Common myeloid progenitor, CD34-positive (primary cell): ENCODE measurements at regions not wholly inside any gene's neighbourhood (a gene's known extent, or its start where the extent isn't known, plus 50 kb on each side); places are given as distances from the start of the nearest gene placed in this dataset.

ENCODE experiments used
- CTCF ChIA-PET: fragments of 350-600 bp; sonication (Branson Sonifier 250); formaldehyde crosslinking; loops from one replicate; lab custom pipeline; 2021; ENCODE audit warnings: antibody characterized with exemption; lab: Charles Lee
- POLR2A ChIA-PET: fragments of 350-600 bp; sonication (Branson Sonifier 250); formaldehyde crosslinking; loops from one replicate; lab custom pipeline; 2021; ENCODE audit warnings: antibody characterized with exemption; lab: Charles Lee
- DNase-seq, 3 donors: peaks; one replicate each; pipeline versions ENCODE4 v3.0.0 to v3.0.0-alpha.2; 2013
- H3K27ac ChIP-seq, 2 experiments: 1 replicate in 1 of 2; 2 replicates in 1 of 2; pipeline ENCODE4 v1.7.0; 2013; ENCODE audit warnings: inconsistent platforms in 2 of 2, low read length in 2 of 2, mild to moderate bottlenecking in 2 of 2, low read depth in 1 of 2, moderate library complexity in 1 of 2; ENCODE audit not compliant: severe bottlenecking in 2 of 2, insufficient read depth in 1 of 2, poor library complexity in 1 of 2
- H3K27me3 ChIP-seq, 5 experiments: replicated peaks in 2 of 5; 1 replicate in 3 of 5; 2 replicates in 2 of 5; pipeline versions ENCODE4 v1.6.1 to v1.7.0; 2013; ENCODE audit warnings: low read length in 4 of 5, mild to moderate bottlenecking in 2 of 5, moderate library complexity in 2 of 5, inconsistent platforms in 1 of 5; ENCODE audit not compliant: insufficient read depth in 5 of 5, control insufficient read depth in 4 of 5
- H3K36me3 ChIP-seq, 4 experiments: 1 replicate in 2 of 4; 2 replicates in 2 of 4; pipeline versions ENCODE4 v1.6.1 to v1.7.0; 2013; ENCODE audit warnings: low read length in 3 of 4, control low read depth in 1 of 4, mild to moderate bottlenecking in 1 of 4; ENCODE audit not compliant: control insufficient read depth in 4 of 4, insufficient read depth in 4 of 4
- H3K4me1 ChIP-seq, 4 experiments: 1 replicate in 3 of 4; 2 replicates in 1 of 4; pipeline versions ENCODE4 v1.6.1 to v1.7.1; 2013; ENCODE audit warnings: low read length in 3 of 4, mild to moderate bottlenecking in 3 of 4, control low read depth in 1 of 4, inconsistent platforms in 1 of 4, moderate library complexity in 1 of 4; ENCODE audit not compliant: control insufficient read depth in 4 of 4, insufficient read depth in 4 of 4; ENCODE audit errors: control extremely low read depth in 1 of 4
- H3K4me3 ChIP-seq, 7 experiments: 1 replicate in 4 of 7; 2 replicates in 3 of 7; pipeline versions ENCODE4 v1.5.1 to v1.7.0; 2013; ENCODE audit warnings: mild to moderate bottlenecking in 7 of 7, low read length in 6 of 7, moderate library complexity in 6 of 7, inconsistent platforms in 2 of 7, low read depth in 2 of 7, control low read depth in 1 of 7; ENCODE audit not compliant: insufficient read depth in 4 of 7, control insufficient read depth in 1 of 7; ENCODE audit errors: extremely low read depth in 1 of 7
- H3K9me3 ChIP-seq, 5 experiments: 1 replicate in 4 of 5; 2 replicates in 1 of 5; pipeline versions ENCODE4 v1.6.1 to v1.7.1; 2013; ENCODE audit warnings: low read length in 4 of 5, mild to moderate bottlenecking in 2 of 5, inconsistent platforms in 1 of 5, low read depth in 1 of 5, moderate library complexity in 1 of 5; ENCODE audit not compliant: control insufficient read depth in 4 of 5, insufficient read depth in 2 of 5; ENCODE audit errors: control extremely low read depth in 1 of 5
- WGBS: methylation state at CpG from one replicate; pipeline ENCODE4 v1.1.5; 2013; ENCODE audit not compliant: insufficient coverage; 5-methylcytosine and 5-hydroxymethylcytosine counted together

- ChIA-PET CTCF (no interaction called here), POLR2A (no interaction called here)
- H3K36me3 ChIP-seq = no peaks in the 10 kb centered on the region
- WGBS = 95% methylated on average over 7 of the region's 7 CpGs
- no peaks in the 10 kb centered on the region for H3K9me3 ChIP-seq
- no peaks in the 10 kb centered on the region for H3K4me1 ChIP-seq
- H3K27me3 ChIP-seq = no peaks in the 10 kb centered on the region
- H3K27ac ChIP-seq = no peak overlapping the region
- H3K4me3 ChIP-seq = no peak overlapping the region
- DNase-seq = no peak
These were observed 262.6 kb downstream of the MAF start for GRCh38 chr16:79337906-79338305.

DNA sequence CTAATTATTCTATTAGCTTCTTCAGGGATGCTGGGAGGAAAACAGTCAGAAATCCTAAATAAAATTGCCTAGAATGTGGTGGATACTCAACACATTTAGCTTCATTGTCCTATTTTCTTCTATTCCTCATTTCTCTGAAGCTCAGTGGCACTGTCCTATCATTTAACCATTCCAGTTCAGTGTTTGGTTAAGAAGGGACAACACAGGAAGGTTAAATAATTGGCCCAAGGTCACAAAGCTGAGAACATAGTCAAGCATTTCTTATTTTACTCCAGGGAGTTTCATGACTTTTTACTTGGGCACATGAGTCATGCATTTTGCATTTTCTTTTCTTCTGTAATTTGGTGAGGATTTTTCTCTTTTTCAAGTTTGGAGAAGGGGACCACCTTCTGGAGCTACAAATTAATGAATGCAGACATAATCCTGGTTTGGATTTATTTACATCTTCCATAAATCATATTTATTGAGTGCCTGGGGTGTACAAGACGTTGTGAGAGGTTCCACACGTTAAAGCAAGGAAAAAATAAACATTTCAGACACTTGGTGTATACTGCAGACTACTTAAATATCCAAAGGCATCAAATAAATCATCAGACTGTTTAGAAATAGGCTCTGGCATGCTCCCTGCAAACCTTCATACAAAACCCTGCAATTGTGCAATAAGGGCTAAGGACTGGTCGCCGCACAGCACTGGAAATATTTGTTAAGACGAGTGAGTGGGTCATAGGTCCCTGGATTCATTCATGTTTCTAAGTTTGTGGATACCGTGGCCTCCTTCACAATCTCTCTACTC lies 263.9 kb downstream of the MAF start:
- Histone ChIP-seq H3K4me3 (no peak overlapping the region), H3K4me1 (no peaks in the 10 kb centered on the region), H3K9me3 (no peaks in the 10 kb centered on the region), H3K36me3 (no peaks in the 10 kb centered on the region), H3K27me3 (no peaks in the 10 kb centered on the region), H3K27ac (no peak overlapping the region)
- ChIA-PET POLR2A (no interaction called here), CTCF (interaction anchor here (0.5 kb wide), 1 partner anchor 697 kb away, joined by 4 read pairs; no protein-coding TSS in a partner anchor)
- WGBS = 91% methylated on average over 6 of the region's 6 CpGs
- no peak for DNase-seq

DNA sequence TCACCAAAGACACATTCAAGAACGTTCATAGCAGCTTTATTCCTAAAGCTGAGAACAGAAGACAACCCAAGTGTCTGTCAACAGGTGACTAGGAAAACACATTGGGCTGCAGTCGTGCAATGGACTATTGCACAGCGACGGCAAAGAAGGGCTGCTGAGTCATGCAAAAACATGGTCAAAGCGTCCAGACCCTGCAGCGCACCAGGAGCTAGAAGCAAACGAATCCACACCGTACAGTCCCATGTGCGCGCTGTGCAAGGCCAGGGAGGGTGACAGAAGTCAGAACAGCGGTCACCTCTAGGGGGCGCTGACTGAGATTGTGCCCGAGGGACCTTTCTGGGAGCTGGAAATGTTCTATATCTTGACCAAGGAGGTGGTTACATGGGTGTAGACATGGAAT lies 266.4 kb downstream of the MAF start:
- H3K36me3 ChIP-seq = no peaks in the 10 kb centered on the region
- H3K9me3 ChIP-seq = no peaks in the 10 kb centered on the region
- H3K4me3 ChIP-seq = no peak overlapping the region
- POLR2A ChIA-PET = interaction anchor here (0.6 kb wide), 1 partner anchor 1042 kb away, joined by 3 read pairs; no protein-coding TSS in a partner anchor
- H3K27me3 ChIP-seq = peaks cover 0 to 2% (median 0%) of the 10 kb centered on the region in 5 experiments
- CTCF ChIA-PET = interaction anchor here (0.8 kb wide), 1 partner anchor 254 kb away, joined by 4 read pairs; no protein-coding TSS in a partner anchor
- peak in 2 of 3 donors; percentile 3 to 17 for DNase-seq
- 90% methylated on average over 13 of the region's 13 CpGs for WGBS
- H3K4me1 ChIP-seq = no peaks in the 10 kb centered on the region
- no peak overlapping the region for H3K27ac ChIP-seq

GRCh38 chr16:79331066-79331465 lies 269.5 kb downstream of the MAF start:
- CTCF ChIA-PET = no interaction called here
- WGBS = no CpG with 5 or more reads among the region's 2 CpGs

GRCh38 chr16:79329967-79330366 lies 270.6 kb downstream of the MAF start:
- no peaks in the 10 kb centered on the region for H3K9me3 ChIP-seq
- 94% methylated on average over 2 of the region's 4 CpGs for WGBS
- ChIA-PET CTCF (no interaction called here), POLR2A (no interaction called here)
- H3K4me3 ChIP-seq = no peak overlapping the region
- H3K27me3 ChIP-seq = peaks cover 0 to 10% (median 0%) of the 10 kb centered on the region in 5 experiments
- H3K36me3 ChIP-seq = no peaks in the 10 kb centered on the region
- DNase-seq = no peak
- H3K27ac ChIP-seq = no peak overlapping the region
- H3K4me1 ChIP-seq = peaks cover 0 to 5% (median 2%) of the 10 kb centered on the region in 4 experiments

More at GRCh38 chr16:79331066-79331465, 269.5 kb downstream of the MAF start:
- peaks cover 0 to 7% (median 0%) of the 10 kb centered on the region in 5 experiments for H3K27me3 ChIP-seq
- H3K9me3 ChIP-seq = no peaks in the 10 kb centered on the region
- H3K27ac ChIP-seq = no peak overlapping the region
- no peak overlapping the region for H3K4me3 ChIP-seq
- DNase-seq = no peak
- no peaks in the 10 kb centered on the region for H3K36me3 ChIP-seq
- peaks cover 0 to 5% (median 2%) of the 10 kb centered on the region in 4 experiments for H3K4me1 ChIP-seq
- POLR2A ChIA-PET = no interaction called here

DNA sequence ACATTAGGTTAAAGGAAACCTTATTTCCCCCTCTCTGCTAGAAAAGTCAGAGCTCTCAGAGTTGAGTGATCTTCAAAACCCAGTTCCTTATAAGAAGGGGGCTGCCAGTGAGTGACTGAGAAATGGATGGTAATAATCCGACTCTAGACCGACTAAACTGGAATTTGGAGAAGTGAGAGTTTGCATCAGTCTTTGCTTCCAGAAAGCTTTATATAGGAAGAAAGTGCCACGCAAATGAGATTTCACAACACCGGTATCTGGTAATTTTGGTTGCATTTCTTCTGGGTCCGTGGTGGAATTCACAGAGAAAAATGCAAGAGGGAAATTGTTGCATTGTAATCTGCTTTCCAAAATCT lies 271.4 kb downstream of the MAF start:
- no peaks in the 10 kb centered on the region for H3K36me3 ChIP-seq
- peak in 2 of 3 donors; percentile 19 to 23 for DNase-seq
- POLR2A ChIA-PET = interaction anchor here (0.7 kb wide), 1 partner anchor 288 kb away, joined by 5 read pairs; no protein-coding TSS in a partner anchor
- peaks cover 0 to 12% (median 0%) of the 10 kb centered on the region in 5 experiments for H3K27me3 ChIP-seq
- no peak overlapping the region for H3K27ac ChIP-seq
- 60% methylated on average over 5 of the region's 5 CpGs for WGBS
- H3K4me1 ChIP-seq = peaks cover 0 to 5% (median 2%) of the 10 kb centered on the region in 4 experiments
- H3K9me3 ChIP-seq = no peaks in the 10 kb centered on the region
- no peak overlapping the region for H3K4me3 ChIP-seq
- CTCF ChIA-PET = no interaction called here
